Fibroblast of lung (primary cell): ENCODE measurements at regions not wholly inside any gene's neighbourhood (a gene's known extent, or its start where the extent isn't known, plus 50 kb on each side); places are given as distances from the start of the nearest gene placed in this dataset.

Experiments
- DNase-seq, 2 donors: peaks; one replicate each; pipeline versions ENCODE4 v3.0.0 to v3.0.0-alpha.2; 2010; ENCODE audit warnings: low read depth in 2 of 2
- H2AFZ ChIP-seq: 2 replicates; pipeline ENCODE4 v1.5.1; 2012; ENCODE audit warnings: low read length, control low read depth, inconsistent platforms
- H3K27ac ChIP-seq: 2 replicates; pipeline ENCODE4 v1.5.1; 2011; ENCODE audit warnings: low read length, control low read depth; ENCODE audit not compliant: insufficient read depth
- H3K27me3 ChIP-seq: 2 replicates; pipeline ENCODE4 v1.5.1; 2011; ENCODE audit warnings: mild to moderate bottlenecking, low read length; ENCODE audit not compliant: control insufficient read depth, insufficient read depth
- H3K36me3 ChIP-seq: 2 replicates; pipeline ENCODE4 v1.5.1; 2011; ENCODE audit warnings: low read length; ENCODE audit not compliant: control insufficient read depth, insufficient read depth
- H3K4me1 ChIP-seq: 2 replicates; pipeline ENCODE4 v1.5.1; 2011; ENCODE audit warnings: low read length; ENCODE audit not compliant: control insufficient read depth, insufficient read depth; ENCODE audit errors: extremely low read depth
- H3K4me2 ChIP-seq: 2 replicates; pipeline ENCODE4 v1.5.1; 2011; ENCODE audit warnings: low read length, control low read depth; ENCODE audit not compliant: insufficient read depth; ENCODE audit errors: extremely low read depth
- H3K4me3 ChIP-seq, 4 experiments: fragments of 200-600 bp in 1 of 4; sonication (generic) in 1 of 4; replicated peaks in 1 of 4; 2 replicates each; pipeline ENCODE4 v1.5.1; 2011 to 2016; ENCODE audit warnings: low read length in 4 of 4, low read depth in 3 of 4, mild to moderate bottlenecking in 3 of 4, control low read depth in 2 of 4, inconsistent platforms in 1 of 4, mixed read lengths in 1 of 4; ENCODE audit not compliant: insufficient read depth in 1 of 4; ENCODE audit errors: control extremely low read depth in 1 of 4
- H3K79me2 ChIP-seq: 2 replicates; pipeline ENCODE4 v1.5.1; 2012; ENCODE audit warnings: mild to moderate bottlenecking, low read length, inconsistent platforms; ENCODE audit not compliant: control insufficient read depth, insufficient read depth
- H3K9ac ChIP-seq: 2 replicates; pipeline ENCODE4 v1.5.1; 2011; ENCODE audit warnings: mild to moderate bottlenecking, low read length, control low read depth; ENCODE audit not compliant: insufficient read depth
- H3K9me3 ChIP-seq: 2 replicates; pipeline ENCODE4 v1.5.1; 2012; ENCODE audit warnings: low read depth, low read length; ENCODE audit not compliant: control insufficient read depth, insufficient read depth
- H4K20me1 ChIP-seq: 2 replicates; pipeline ENCODE4 v1.5.1; 2011; ENCODE audit warnings: low read length; ENCODE audit not compliant: control insufficient read depth, insufficient read depth; ENCODE audit errors: extremely low read depth
- EZH2 ChIP-seq: IDR thresholded peaks from 2 replicates; pipeline ENCODE4 v1.5.1; 2012; ENCODE audit warnings: low read length, control low read depth, mild to moderate bottlenecking; ENCODE audit errors: missing control alignments
- TF ChIP-seq, protein P1 (sequence below), 2 donors: IDR thresholded peaks in 1 of 2; conservative IDR thresholded peaks in 1 of 2; 1 replicate in 1 of 2; 2 replicates in 1 of 2; pipeline ENCODE4 v1.5.1; 2011 to 2012; ENCODE audit warnings: low read length in 2 of 2, control low read depth in 1 of 2, inconsistent platforms in 1 of 2, low read depth in 1 of 2, mild to moderate bottlenecking in 1 of 2

DNA sequence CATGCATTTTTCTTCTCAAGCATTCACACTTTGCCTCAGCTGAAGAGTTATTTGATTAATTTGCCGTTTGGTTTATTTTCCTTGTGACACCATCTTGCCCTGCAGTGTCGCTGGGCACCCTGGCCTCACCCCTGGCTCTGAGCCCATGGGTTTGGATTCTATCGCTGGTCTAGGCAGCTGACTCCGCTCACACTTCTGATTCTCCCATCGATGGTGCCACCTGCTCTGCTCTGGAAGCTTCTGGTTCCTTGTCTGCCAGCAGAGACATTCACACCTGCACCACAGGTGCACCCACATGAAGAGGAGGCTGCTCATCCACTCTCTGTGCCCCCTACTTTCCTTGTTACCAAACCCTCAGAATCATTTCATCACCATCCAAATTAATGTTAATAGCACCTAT is 291.6 kb upstream of the CDH4 start:
- Histone ChIP-seq H3K4me1 (no peaks in the 10 kb centered on the region), H4K20me1 (no peaks in the 10 kb centered on the region), H3K9me3 (no peaks in the 10 kb centered on the region), H3K36me3 (no peaks in the 10 kb centered on the region), H3K79me2 (no peaks in the 10 kb centered on the region), H2AFZ (no peak overlapping the region), H3K27me3 (no peaks in the 10 kb centered on the region), H3K4me2 (no peak overlapping the region), H3K4me3 (no peak overlapping the region), H3K9ac (no peak overlapping the region), H3K27ac (no peak overlapping the region)
- no peak for TF ChIP-seq EZH2
- TF ChIP-seq, protein P1, sequence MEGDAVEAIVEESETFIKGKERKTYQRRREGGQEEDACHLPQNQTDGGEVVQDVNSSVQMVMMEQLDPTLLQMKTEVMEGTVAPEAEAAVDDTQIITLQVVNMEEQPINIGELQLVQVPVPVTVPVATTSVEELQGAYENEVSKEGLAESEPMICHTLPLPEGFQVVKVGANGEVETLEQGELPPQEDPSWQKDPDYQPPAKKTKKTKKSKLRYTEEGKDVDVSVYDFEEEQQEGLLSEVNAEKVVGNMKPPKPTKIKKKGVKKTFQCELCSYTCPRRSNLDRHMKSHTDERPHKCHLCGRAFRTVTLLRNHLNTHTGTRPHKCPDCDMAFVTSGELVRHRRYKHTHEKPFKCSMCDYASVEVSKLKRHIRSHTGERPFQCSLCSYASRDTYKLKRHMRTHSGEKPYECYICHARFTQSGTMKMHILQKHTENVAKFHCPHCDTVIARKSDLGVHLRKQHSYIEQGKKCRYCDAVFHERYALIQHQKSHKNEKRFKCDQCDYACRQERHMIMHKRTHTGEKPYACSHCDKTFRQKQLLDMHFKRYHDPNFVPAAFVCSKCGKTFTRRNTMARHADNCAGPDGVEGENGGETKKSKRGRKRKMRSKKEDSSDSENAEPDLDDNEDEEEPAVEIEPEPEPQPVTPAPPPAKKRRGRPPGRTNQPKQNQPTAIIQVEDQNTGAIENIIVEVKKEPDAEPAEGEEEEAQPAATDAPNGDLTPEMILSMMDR (conservative IDR thresholded peaks at IDR 0.05 in 1 of 2, IDR thresholded peaks at IDR 0.05 in 1 of 2; ENCODE audit: low read depth in 1 of 2, low read length in 2 of 2) = no peak
- no peak for DNase-seq

DNA sequence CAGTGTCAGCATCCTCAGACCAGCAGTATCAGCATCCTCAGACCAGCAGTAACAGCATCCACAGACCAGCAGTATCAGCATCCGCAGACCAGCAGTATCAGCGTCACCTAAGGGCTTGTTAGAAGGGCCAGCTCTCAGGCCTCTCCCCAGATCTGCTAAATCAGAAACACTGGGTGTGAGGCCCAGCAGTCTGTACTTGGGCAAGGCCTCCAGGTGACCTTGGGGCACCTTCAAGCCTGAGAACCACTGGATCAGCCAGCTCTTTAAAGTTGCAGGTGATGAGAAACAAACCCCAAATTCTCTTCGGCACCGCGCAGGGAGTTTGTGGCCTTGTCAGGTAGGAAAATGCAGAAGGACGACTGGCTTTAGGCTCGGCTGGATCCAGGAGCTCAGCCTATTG is 290.5 kb upstream of the CDH4 start:
- H2AFZ ChIP-seq = no peak overlapping the region
- H3K4me1 ChIP-seq = no peaks in the 10 kb centered on the region
- no peak overlapping the region for H3K27ac ChIP-seq
- H4K20me1 ChIP-seq = no peaks in the 10 kb centered on the region
- H3K4me2 ChIP-seq = no peak overlapping the region
- H3K9me3 ChIP-seq = no peaks in the 10 kb centered on the region
- no peak overlapping the region for H3K9ac ChIP-seq
- H3K36me3 ChIP-seq = no peaks in the 10 kb centered on the region
- no peaks in the 10 kb centered on the region for H3K79me2 ChIP-seq
- no peak overlapping the region for H3K4me3 ChIP-seq
- TF ChIP-seq, protein P1 (conservative IDR thresholded peaks at IDR 0.05 in 1 of 2, IDR thresholded peaks at IDR 0.05 in 1 of 2; ENCODE audit: low read depth in 1 of 2, low read length in 2 of 2) = no peak
- DNase-seq = no peak
- no peaks in the 10 kb centered on the region for H3K27me3 ChIP-seq

DNA sequence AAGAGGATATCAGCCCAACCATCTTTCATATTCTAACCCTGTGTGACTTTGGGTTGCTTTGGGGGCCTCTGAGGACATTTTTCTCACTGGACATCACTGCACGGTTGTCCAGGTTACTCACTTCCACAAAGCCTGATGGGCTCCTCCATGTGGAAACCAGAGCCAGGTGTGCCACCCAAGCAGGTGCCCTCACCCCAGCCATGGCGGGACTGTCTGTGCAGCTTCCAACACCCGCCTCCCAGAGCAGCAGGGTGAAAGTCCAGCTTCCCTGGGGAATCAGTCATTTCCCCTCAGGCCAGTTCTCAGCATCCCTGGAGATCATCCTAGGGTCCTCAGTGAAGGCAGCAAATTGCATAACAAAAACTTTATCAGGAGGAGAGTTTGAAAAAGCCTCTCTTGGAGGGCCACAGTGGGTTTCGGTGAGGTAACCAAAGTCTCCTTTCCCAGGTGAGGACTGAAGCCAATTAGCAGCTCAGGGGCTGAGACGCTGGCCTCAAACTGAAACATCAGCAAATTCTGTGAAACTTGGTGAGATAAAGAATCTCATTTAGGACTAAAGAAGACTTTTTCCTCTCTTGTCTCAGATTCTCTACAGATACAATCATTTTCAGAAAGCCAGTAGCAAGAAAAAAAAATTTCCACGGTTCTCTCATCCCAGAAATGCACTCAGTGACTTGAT is 289.6 kb upstream of the CDH4 start:
- H3K27me3 ChIP-seq = no peaks in the 10 kb centered on the region
- no peaks in the 10 kb centered on the region for H3K4me1 ChIP-seq
- no peaks in the 10 kb centered on the region for H3K79me2 ChIP-seq
- H3K4me3 ChIP-seq = no peak overlapping the region
- H2AFZ ChIP-seq = no peak overlapping the region
- no peaks in the 10 kb centered on the region for H3K36me3 ChIP-seq
- H3K9ac ChIP-seq = no peak overlapping the region
- TF ChIP-seq, protein P1 (conservative IDR thresholded peaks at IDR 0.05 in 1 of 2, IDR thresholded peaks at IDR 0.05 in 1 of 2; ENCODE audit: low read depth in 1 of 2, low read length in 2 of 2) = no peak
- TF ChIP-seq EZH2 = no peak
- H4K20me1 ChIP-seq = no peaks in the 10 kb centered on the region
- H3K9me3 ChIP-seq = no peaks in the 10 kb centered on the region
- no peak for DNase-seq
- H3K4me2 ChIP-seq = no peak overlapping the region
- no peak overlapping the region for H3K27ac ChIP-seq
